Upper lobe of left lung (tissue), 4 donors: ENCODE measurements at regions not wholly inside any gene's neighbourhood (a gene's known extent, or its start where the extent isn't known, plus 50 kb on each side); places are given as distances from the start of the nearest gene placed in this dataset.

Experiments
- POLR2A ChIP-seq, 4 donors: fragments of 450-650 bp; IDR thresholded peaks; one replicate each; pipeline ENCODE4 v1.5.1; 2016 to 2017; ENCODE audit warnings: antibody characterized with exemption in 4 of 4, mild to moderate bottlenecking in 2 of 4
- POLR2AphosphoS5 ChIP-seq, 2 donors: sonication (generic); formaldehyde crosslinking; IDR thresholded peaks; one replicate each; pipeline ENCODE4 v1.5.1; 2017; ENCODE audit warnings: antibody characterized with exemption in 2 of 2
- TF ChIP-seq, protein P1 (sequence below), 6 experiments: fragments of 450-650 bp in 4 of 6; fragments of 200-600 bp in 2 of 6; sonication (generic) in 2 of 6; IDR thresholded peaks; one replicate each; pipeline ENCODE4 v1.5.1; 2016 to 2019; ENCODE audit warnings: antibody characterized with exemption in 6 of 6

DNA sequence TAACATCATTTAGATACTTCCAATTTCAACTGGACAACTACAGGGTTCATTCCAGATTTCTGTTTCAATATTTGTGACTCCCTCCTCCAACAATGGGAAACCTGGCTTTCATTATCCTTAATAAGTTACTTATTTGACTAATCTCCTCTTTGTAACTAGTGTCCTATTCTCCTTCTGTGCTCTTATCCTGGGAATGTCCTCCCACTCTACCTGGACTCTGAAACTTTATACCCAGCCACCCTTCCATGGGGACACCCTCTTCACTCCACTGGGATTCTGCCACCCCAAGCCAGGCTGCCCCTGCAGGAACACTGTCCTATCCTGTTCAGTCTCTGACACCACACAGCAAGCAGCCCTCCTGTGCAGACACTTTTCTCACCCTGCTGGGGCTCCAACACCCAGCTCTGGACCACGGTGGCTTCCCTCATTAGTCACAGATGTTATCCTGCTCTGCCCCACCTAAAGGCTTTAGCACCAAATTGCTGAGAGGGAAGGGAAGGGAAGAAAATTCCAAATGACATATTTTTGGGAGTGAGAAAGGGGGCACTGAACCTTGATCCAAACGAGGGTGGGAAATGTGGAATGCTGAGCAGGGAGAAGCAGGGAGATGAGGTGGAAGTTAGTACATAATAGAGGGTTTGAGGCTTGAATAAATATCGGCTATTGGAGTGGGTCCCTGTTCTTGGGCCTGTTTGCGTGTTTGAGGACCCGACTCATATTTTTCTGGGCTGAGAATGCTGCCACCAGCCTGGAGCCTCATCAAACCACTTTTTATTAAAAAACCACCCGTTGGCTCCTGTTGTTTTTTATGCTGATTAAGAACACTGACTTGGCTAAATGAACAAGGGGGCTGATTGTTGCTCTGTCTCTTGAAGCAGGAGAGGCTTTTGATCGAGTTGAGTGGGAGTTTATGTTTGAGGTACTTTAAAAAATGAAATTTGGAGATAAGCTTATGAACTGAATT, 54.0 kb upstream of the AKIRIN2 start:
- TF ChIP-seq, protein P1, sequence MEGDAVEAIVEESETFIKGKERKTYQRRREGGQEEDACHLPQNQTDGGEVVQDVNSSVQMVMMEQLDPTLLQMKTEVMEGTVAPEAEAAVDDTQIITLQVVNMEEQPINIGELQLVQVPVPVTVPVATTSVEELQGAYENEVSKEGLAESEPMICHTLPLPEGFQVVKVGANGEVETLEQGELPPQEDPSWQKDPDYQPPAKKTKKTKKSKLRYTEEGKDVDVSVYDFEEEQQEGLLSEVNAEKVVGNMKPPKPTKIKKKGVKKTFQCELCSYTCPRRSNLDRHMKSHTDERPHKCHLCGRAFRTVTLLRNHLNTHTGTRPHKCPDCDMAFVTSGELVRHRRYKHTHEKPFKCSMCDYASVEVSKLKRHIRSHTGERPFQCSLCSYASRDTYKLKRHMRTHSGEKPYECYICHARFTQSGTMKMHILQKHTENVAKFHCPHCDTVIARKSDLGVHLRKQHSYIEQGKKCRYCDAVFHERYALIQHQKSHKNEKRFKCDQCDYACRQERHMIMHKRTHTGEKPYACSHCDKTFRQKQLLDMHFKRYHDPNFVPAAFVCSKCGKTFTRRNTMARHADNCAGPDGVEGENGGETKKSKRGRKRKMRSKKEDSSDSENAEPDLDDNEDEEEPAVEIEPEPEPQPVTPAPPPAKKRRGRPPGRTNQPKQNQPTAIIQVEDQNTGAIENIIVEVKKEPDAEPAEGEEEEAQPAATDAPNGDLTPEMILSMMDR (IDR thresholded peaks at IDR 0.05), result no peak
- TF ChIP-seq POLR2A (IDR thresholded peaks at IDR 0.05) (no peak), POLR2AphosphoS5 (IDR thresholded peaks at IDR 0.05) (no peak)
